IMR-90 (cell line): ENCODE measurements at regions not wholly inside any gene's neighbourhood (a gene's known extent, or its start where the extent isn't known, plus 50 kb on each side); places are given as distances from the start of the nearest gene placed in this dataset.

Experiments used
- ATAC-seq: fragments of 200-7000 bp; cut with Tn5 transposase; 2 replicates; pipeline ENCODE4 v1.9.1; 2020; ENCODE audit warnings: low read depth, mild to moderate bottlenecking, moderate library complexity
- BruUV-seq: library from RNA; stranded (reverse); fragments of 400-500 nt; replicated peaks from 2 replicates; lab custom pipeline; 2021; lab: Mats Ljungman, UMichigan
- CTCF ChIA-PET: fragments of 300-600 bp; formaldehyde crosslinking; extraction: SDS; loops from one replicate; lab custom pipeline; 2021; ENCODE audit warnings: antibody characterized with exemption; lab: Yijun Ruan, JAX
- POLR2A ChIA-PET: fragments of 300-600 bp; sonication (Branson Sonifier 250); formaldehyde crosslinking; loops from one replicate; lab custom pipeline; 2022; ENCODE audit warnings: antibody characterized with exemption; ENCODE audit not compliant: unreplicated experiment; lab: Charles Lee
- DNase-seq: peaks from one replicate; pipeline ENCODE4 v3.0.0; 2013
- H2AFZ ChIP-seq: replicated peaks from 2 replicates; pipeline ENCODE3; 2013; ENCODE audit warnings: low read length, mild to moderate bottlenecking; ENCODE audit not compliant: poor library complexity
- H2AK5ac ChIP-seq: 2 replicates; pipeline ENCODE4 v1.6.1; 2013; ENCODE audit warnings: low read depth, low read length, inconsistent platforms
- H2AK9ac ChIP-seq: replicated peaks from 2 replicates; pipeline ENCODE3; 2013; ENCODE audit warnings: mild to moderate bottlenecking, low read depth, low read length, moderate library complexity; ENCODE audit not compliant: poor library complexity
- H2BK120ac ChIP-seq: 2 replicates; pipeline ENCODE4 v1.6.1; 2013; ENCODE audit warnings: low read depth, low read length, inconsistent platforms
- H2BK15ac ChIP-seq: 3 replicates; pipeline ENCODE4 v1.6.1; 2013; ENCODE audit warnings: low read depth, low read length, inconsistent platforms
- H2BK20ac ChIP-seq: 2 replicates; pipeline ENCODE4 v1.6.1; 2013; ENCODE audit warnings: low read depth, mild to moderate bottlenecking, inconsistent platforms, low read length, moderate library complexity
- H2BK5ac ChIP-seq: 2 replicates; pipeline ENCODE4 v1.6.1; 2013; ENCODE audit warnings: mild to moderate bottlenecking, low read depth, low read length, inconsistent platforms; ENCODE audit not compliant: poor library complexity, severe bottlenecking
- H3K14ac ChIP-seq: replicated peaks from 2 replicates; pipeline ENCODE4 v1.6.1; 2013; ENCODE audit warnings: low read depth, low read length, inconsistent platforms
- H3K18ac ChIP-seq: 2 replicates; pipeline ENCODE4 v1.6.1; 2013; ENCODE audit warnings: low read depth, low read length, control low read depth
- H3K23ac ChIP-seq: 2 replicates; pipeline ENCODE4 v1.6.1; 2013; ENCODE audit warnings: low read depth, low read length, inconsistent platforms
- H3K27ac ChIP-seq: 2 replicates; pipeline ENCODE4 v1.5.1; 2013; ENCODE audit warnings: mild to moderate bottlenecking, control low read depth, low read length; ENCODE audit not compliant: insufficient read depth
- H3K27me3 ChIP-seq: 2 replicates; pipeline ENCODE4 v1.6.1; 2013; ENCODE audit warnings: low read length; ENCODE audit not compliant: control insufficient read depth, insufficient read depth
- H3K36me3 ChIP-seq: 2 replicates; pipeline ENCODE4 v1.6.1; 2013; ENCODE audit warnings: low read length, mixed read lengths; ENCODE audit not compliant: control insufficient read depth, insufficient read depth
- H3K4ac ChIP-seq: 2 replicates; pipeline ENCODE4 v1.6.1; 2013; ENCODE audit warnings: low read depth, low read length, inconsistent platforms
- H3K4me1 ChIP-seq: 2 replicates; pipeline ENCODE4 v1.6.1; 2013; ENCODE audit warnings: low read length, mixed read lengths; ENCODE audit not compliant: control insufficient read depth, insufficient read depth
- H3K4me2 ChIP-seq: 2 replicates; pipeline ENCODE4 v1.6.1; 2013; ENCODE audit warnings: low read depth, mild to moderate bottlenecking, control low read depth, low read length, moderate library complexity
- H3K4me3 ChIP-seq: 2 replicates; pipeline ENCODE4 v1.5.1; 2013; ENCODE audit warnings: low read depth, mild to moderate bottlenecking, control low read depth, low read length, moderate library complexity; ENCODE audit not compliant: insufficient read depth
- H3K56ac ChIP-seq: 2 replicates; pipeline ENCODE4 v1.6.1; 2013; ENCODE audit warnings: low read length, inconsistent platforms; ENCODE audit not compliant: insufficient read depth; ENCODE audit errors: extremely low read depth
- H3K79me1 ChIP-seq, 2 experiments: 2 replicates each; pipeline ENCODE4 v1.6.1; 2013; ENCODE audit warnings: low read length in 2 of 2, inconsistent platforms in 1 of 2, low read depth in 1 of 2
- H3K9ac ChIP-seq: 2 replicates; pipeline ENCODE4 v1.6.1; 2013; ENCODE audit warnings: low read depth, low read length, control low read depth
- H3K9me1 ChIP-seq: 2 replicates; pipeline ENCODE4 v1.6.1; 2013; ENCODE audit warnings: low read length, inconsistent platforms; ENCODE audit not compliant: insufficient read depth
- H3K9me3 ChIP-seq: 2 replicates; pipeline ENCODE4 v1.6.1; 2013; ENCODE audit warnings: low read length; ENCODE audit not compliant: control insufficient read depth, insufficient read depth
- H4K20me1 ChIP-seq: 2 replicates; pipeline ENCODE4 v1.6.1; 2013; ENCODE audit warnings: low read length, inconsistent platforms; ENCODE audit not compliant: insufficient read depth
- H4K5ac ChIP-seq: 2 replicates; pipeline ENCODE4 v1.6.1; 2013; ENCODE audit warnings: mild to moderate bottlenecking, low read depth, low read length, control low read depth
- H4K8ac ChIP-seq, 2 experiments: 2 replicates each; pipeline ENCODE4 v1.6.1; 2013; ENCODE audit warnings: low read depth in 2 of 2, low read length in 2 of 2, control low read depth in 1 of 2, inconsistent platforms in 1 of 2
- H4K91ac ChIP-seq: 2 replicates; pipeline ENCODE4 v1.6.1; 2013; ENCODE audit warnings: low read depth, low read length, inconsistent platforms; ENCODE audit not compliant: insufficient read depth
- BHLHE40 ChIP-seq: fragments of 150-350 bp; IDR thresholded peaks from 2 replicates; pipeline ENCODE4 v1.6.1; 2016; ENCODE audit warnings: mild to moderate bottlenecking, low read depth, low read length
- CEBPB ChIP-seq: IDR thresholded peaks from 2 replicates; pipeline ENCODE4 v1.6.1; 2012; ENCODE audit warnings: low read depth, low read length, improper control_type of control experiment
- CHD1 ChIP-seq: IDR thresholded peaks from 2 replicates; pipeline ENCODE4 v1.6.1; 2012; ENCODE audit warnings: low read depth, low read length, improper control_type of control experiment
- FOS ChIP-seq: fragments of 150-350 bp; IDR thresholded peaks from 2 replicates; pipeline ENCODE4 v1.6.1; 2016; ENCODE audit warnings: low read depth, low read length
- MXI1 ChIP-seq: IDR thresholded peaks from 2 replicates; pipeline ENCODE4 v1.6.1; 2012; ENCODE audit warnings: low read depth, mild to moderate bottlenecking, low read length, moderate library complexity, borderline replicate concordance
- POLR2A ChIP-seq: IDR thresholded peaks from 2 replicates; pipeline ENCODE4 v1.6.1; 2012; ENCODE audit warnings: mild to moderate bottlenecking, low read depth, low read length
- RAD21 ChIP-seq: IDR thresholded peaks from 2 replicates; pipeline ENCODE4 v1.6.1; 2012; ENCODE audit warnings: low read length, improper control_type of control experiment
- RCOR1 ChIP-seq: IDR thresholded peaks from 2 replicates; pipeline ENCODE4 v1.6.1; 2012; ENCODE audit warnings: mild to moderate bottlenecking, low read length, improper control_type of control experiment; ENCODE audit not compliant: insufficient replicate concordance
- RFX5 ChIP-seq: IDR thresholded peaks from 2 replicates; pipeline ENCODE4 v1.8.0; 2012; ENCODE audit warnings: low read depth, mild to moderate bottlenecking, low read length, moderate library complexity
- SMC3 ChIP-seq: fragments of 150-350 bp; IDR thresholded peaks from 2 replicates; pipeline ENCODE4 v1.6.1; 2016; ENCODE audit warnings: low read depth, mild to moderate bottlenecking, antibody characterized with exemption, low read length, moderate library complexity
- dilution Hi-C: fragments of 300-500 bp; cut with HindIII; formaldehyde crosslinking; loops from one replicate; pipeline ENCODE4 v1.14.3; 2018; ENCODE audit warnings: low sequenced_read_pairs; ENCODE audit not compliant: unreplicated experiment
- in situ Hi-C: fragments of 300-500 bp; cut with MboI; formaldehyde crosslinking; loops from 3 replicates; pipeline ENCODE4 v1.14.3; 2019; ENCODE audit warnings: low sequenced_read_pairs, inconsistent platforms, mixed read lengths
- intact Hi-C: fragments of 100-400 bp; cut with micrococcal nuclease; formaldehyde crosslinking; loops from 2 replicates; pipeline ENCODE4 v1.10.0; 2022
- TF ChIP-seq, protein P1 (sequence below): fragments of 150-350 bp; IDR thresholded peaks from 2 replicates; pipeline ENCODE4 v1.6.1; 2017; ENCODE audit warnings: mild to moderate bottlenecking, antibody characterized with exemption, low read length, low read depth
- TF ChIP-seq, protein P2 (sequence below): fragments of 150-350 bp; IDR thresholded peaks from 2 replicates; pipeline ENCODE4 v1.6.1; 2016; ENCODE audit warnings: low read depth, mild to moderate bottlenecking, low read length, moderate library complexity, borderline replicate concordance
- TF ChIP-seq, protein P3 (sequence below): conservative IDR thresholded peaks from 2 replicates; pipeline ENCODE4 v1.5.1; 2012; ENCODE audit warnings: mild to moderate bottlenecking, low read depth, low read length, improper control_type of control experiment

DNA sequence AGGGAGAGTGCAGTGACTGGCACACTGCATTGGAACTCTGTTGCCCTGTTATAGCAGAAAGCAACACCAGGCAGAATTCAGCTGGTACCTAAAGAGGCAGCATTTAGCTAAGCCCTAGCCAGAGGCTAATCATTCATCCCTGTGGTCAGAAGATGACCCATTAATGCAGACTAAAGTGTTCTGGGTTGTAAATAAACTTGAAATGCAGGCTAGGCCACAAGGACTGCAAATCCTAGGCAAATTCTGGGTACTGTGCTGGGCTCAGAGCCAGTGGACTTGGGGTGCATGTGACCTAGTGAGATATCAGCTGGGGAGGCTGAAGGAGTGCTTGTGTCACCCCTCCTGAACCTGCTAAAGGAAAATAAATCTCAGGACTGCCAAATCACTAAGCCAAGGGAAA, 91.2 kb downstream of the LPAR4 start:
- H3K4ac ChIP-seq, result no peak overlapping the region
- no peaks in the 10 kb centered on the region for H3K36me3 ChIP-seq
- no peak overlapping the region for H2BK120ac ChIP-seq
- H2AK9ac ChIP-seq, result no peak overlapping the region
- H3K56ac ChIP-seq, result no peak overlapping the region
- H3K4me1 ChIP-seq, result no peaks in the 10 kb centered on the region
- H2AFZ ChIP-seq, result no peak overlapping the region
- no peak overlapping the region for H4K91ac ChIP-seq
- no TSS peak for BruUV-seq
- H3K9me1 ChIP-seq, result no peaks in the 10 kb centered on the region
- no peaks in the 10 kb centered on the region for H3K9me3 ChIP-seq
- H3K4me2 ChIP-seq, result no peak overlapping the region
- H3K79me1 ChIP-seq, result no peaks in the 10 kb centered on the region
- no peaks in the 10 kb centered on the region for H4K20me1 ChIP-seq
- H3K18ac ChIP-seq, result no peak overlapping the region
- no peak overlapping the region for H3K9ac ChIP-seq
- ChIA-PET POLR2A (no interaction called here), CTCF (no interaction called here)
- H3K4me3 ChIP-seq, result no peak overlapping the region
- TF ChIP-seq, protein P1, sequence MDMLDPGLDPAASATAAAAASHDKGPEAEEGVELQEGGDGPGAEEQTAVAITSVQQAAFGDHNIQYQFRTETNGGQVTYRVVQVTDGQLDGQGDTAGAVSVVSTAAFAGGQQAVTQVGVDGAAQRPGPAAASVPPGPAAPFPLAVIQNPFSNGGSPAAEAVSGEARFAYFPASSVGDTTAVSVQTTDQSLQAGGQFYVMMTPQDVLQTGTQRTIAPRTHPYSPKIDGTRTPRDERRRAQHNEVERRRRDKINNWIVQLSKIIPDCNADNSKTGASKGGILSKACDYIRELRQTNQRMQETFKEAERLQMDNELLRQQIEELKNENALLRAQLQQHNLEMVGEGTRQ, result no peak
- TF ChIP-seq CEBPB (no peak), POLR2A (no peak), RAD21 (no peak), SMC3 (no peak), BHLHE40 (no peak), FOS (no peak), RCOR1 (no peak), CHD1 (no peak), MXI1 (no peak), RFX5 (no peak)
- TF ChIP-seq, protein P2, sequence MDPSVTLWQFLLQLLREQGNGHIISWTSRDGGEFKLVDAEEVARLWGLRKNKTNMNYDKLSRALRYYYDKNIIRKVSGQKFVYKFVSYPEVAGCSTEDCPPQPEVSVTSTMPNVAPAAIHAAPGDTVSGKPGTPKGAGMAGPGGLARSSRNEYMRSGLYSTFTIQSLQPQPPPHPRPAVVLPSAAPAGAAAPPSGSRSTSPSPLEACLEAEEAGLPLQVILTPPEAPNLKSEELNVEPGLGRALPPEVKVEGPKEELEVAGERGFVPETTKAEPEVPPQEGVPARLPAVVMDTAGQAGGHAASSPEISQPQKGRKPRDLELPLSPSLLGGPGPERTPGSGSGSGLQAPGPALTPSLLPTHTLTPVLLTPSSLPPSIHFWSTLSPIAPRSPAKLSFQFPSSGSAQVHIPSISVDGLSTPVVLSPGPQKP, result no peak
- TF ChIP-seq, protein P3, sequence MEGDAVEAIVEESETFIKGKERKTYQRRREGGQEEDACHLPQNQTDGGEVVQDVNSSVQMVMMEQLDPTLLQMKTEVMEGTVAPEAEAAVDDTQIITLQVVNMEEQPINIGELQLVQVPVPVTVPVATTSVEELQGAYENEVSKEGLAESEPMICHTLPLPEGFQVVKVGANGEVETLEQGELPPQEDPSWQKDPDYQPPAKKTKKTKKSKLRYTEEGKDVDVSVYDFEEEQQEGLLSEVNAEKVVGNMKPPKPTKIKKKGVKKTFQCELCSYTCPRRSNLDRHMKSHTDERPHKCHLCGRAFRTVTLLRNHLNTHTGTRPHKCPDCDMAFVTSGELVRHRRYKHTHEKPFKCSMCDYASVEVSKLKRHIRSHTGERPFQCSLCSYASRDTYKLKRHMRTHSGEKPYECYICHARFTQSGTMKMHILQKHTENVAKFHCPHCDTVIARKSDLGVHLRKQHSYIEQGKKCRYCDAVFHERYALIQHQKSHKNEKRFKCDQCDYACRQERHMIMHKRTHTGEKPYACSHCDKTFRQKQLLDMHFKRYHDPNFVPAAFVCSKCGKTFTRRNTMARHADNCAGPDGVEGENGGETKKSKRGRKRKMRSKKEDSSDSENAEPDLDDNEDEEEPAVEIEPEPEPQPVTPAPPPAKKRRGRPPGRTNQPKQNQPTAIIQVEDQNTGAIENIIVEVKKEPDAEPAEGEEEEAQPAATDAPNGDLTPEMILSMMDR, result no peak
- no peak overlapping the region for H4K8ac ChIP-seq
- intact Hi-C loops, result no loop called here
- dilution Hi-C loops, result no loop called here
- H3K14ac ChIP-seq, result no peak overlapping the region
- no peaks in the 10 kb centered on the region for H3K27me3 ChIP-seq
- H3K23ac ChIP-seq, result no peak overlapping the region
- no peak overlapping the region for H2BK20ac ChIP-seq
- no peak overlapping the region for H3K27ac ChIP-seq
- H2AK5ac ChIP-seq, result no peak overlapping the region
- no peak overlapping the region for H2BK15ac ChIP-seq
- in situ Hi-C loops, result no loop called here
- H4K5ac ChIP-seq, result no peak overlapping the region
- no peak for ATAC-seq
- no peak overlapping the region for H2BK5ac ChIP-seq
- DNase-seq, result no peak
